Stomach (tissue), 4 donors: ENCODE measurements at regions not wholly inside any gene's neighbourhood (a gene's known extent, or its start where the extent isn't known, plus 50 kb on each side); places are given as distances from the start of the nearest gene placed in this dataset.

Experiments used
- EP300 ChIP-seq: sonication (generic); formaldehyde crosslinking; IDR thresholded peaks from one replicate; pipeline ENCODE4 v1.6.1; 2017; ENCODE audit warnings: antibody characterized with exemption
- POLR2A ChIP-seq, 4 donors: fragments of 450-650 bp; IDR thresholded peaks; one replicate each; pipeline ENCODE4 v1.6.1; 2016; ENCODE audit warnings: antibody characterized with exemption in 4 of 4, control low read depth in 2 of 4, mild to moderate bottlenecking in 1 of 4, moderate library complexity in 1 of 4
- POLR2AphosphoS5 ChIP-seq, 3 donors: sonication (generic); formaldehyde crosslinking; IDR thresholded peaks; one replicate each; pipeline ENCODE4 v1.6.1; 2016; ENCODE audit warnings: antibody characterized with exemption in 3 of 3
- TF ChIP-seq, protein P1 (sequence below), 7 experiments: fragments of 450-650 bp in 4 of 7; fragments of 200-600 bp in 3 of 7; sonication (generic) in 3 of 7; IDR thresholded peaks; one replicate each; pipeline ENCODE4 v1.5.1; 2016 to 2019; ENCODE audit warnings: antibody characterized with exemption in 7 of 7, control low read depth in 2 of 7, mild to moderate bottlenecking in 1 of 7

- TF ChIP-seq, protein P1, sequence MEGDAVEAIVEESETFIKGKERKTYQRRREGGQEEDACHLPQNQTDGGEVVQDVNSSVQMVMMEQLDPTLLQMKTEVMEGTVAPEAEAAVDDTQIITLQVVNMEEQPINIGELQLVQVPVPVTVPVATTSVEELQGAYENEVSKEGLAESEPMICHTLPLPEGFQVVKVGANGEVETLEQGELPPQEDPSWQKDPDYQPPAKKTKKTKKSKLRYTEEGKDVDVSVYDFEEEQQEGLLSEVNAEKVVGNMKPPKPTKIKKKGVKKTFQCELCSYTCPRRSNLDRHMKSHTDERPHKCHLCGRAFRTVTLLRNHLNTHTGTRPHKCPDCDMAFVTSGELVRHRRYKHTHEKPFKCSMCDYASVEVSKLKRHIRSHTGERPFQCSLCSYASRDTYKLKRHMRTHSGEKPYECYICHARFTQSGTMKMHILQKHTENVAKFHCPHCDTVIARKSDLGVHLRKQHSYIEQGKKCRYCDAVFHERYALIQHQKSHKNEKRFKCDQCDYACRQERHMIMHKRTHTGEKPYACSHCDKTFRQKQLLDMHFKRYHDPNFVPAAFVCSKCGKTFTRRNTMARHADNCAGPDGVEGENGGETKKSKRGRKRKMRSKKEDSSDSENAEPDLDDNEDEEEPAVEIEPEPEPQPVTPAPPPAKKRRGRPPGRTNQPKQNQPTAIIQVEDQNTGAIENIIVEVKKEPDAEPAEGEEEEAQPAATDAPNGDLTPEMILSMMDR (IDR thresholded peaks at IDR 0.05) = no peak
- no peak for TF ChIP-seq POLR2A (IDR thresholded peaks at IDR 0.05)
- no peak for TF ChIP-seq EP300
- no peak for TF ChIP-seq POLR2AphosphoS5 (IDR thresholded peaks at IDR 0.05)
Observed at GRCh38 chr1:24981631-24982005, 51.5 kb upstream of the RUNX3 start.
